ENCODE measurements at regions not wholly inside any gene's neighbourhood (a gene's known extent, or its start where the extent isn't known, plus 50 kb on each side); places are given as distances from the start of the nearest gene placed in this dataset.

GRCh38 chr4:112732142-112732541 is 95.2 kb downstream of the LARP7 start:
- H3K14ac ChIP-seq (replicated peaks; ENCODE audit: low read depth, low read length): no peak overlapping the region
- H3K23ac ChIP-seq (ENCODE audit: low read depth, low read length): no peak overlapping the region
- in situ Hi-C loops (cut with MboI; ENCODE audit: low sequenced_read_pairs): no loop called here
- H3K9me3 ChIP-seq (ENCODE audit: control insufficient read depth, insufficient read depth, low read length): no peaks in the 10 kb centered on the region
- no peak overlapping the region for H3K4me2 ChIP-seq (ENCODE audit: low read depth, low read length)
- H2AK5ac ChIP-seq (ENCODE audit: low read depth, low read length): no peak overlapping the region
- no peak overlapping the region for H2BK5ac ChIP-seq (ENCODE audit: low read depth, low read length, poor library complexity, severe bottlenecking)
- no peak overlapping the region for H3K4ac ChIP-seq (ENCODE audit: low read depth, low read length)
- H4K5ac ChIP-seq (ENCODE audit: low read depth, low read length): no peak overlapping the region
- H3K27me3 ChIP-seq (ENCODE audit: control insufficient read depth, insufficient read depth, low read length): no peaks in the 10 kb centered on the region
- no peaks in the 10 kb centered on the region for H3K4me1 ChIP-seq (ENCODE audit: control insufficient read depth, insufficient read depth, low read length)
- H3K9me1 ChIP-seq (ENCODE audit: insufficient read depth, low read length): no peaks in the 10 kb centered on the region
- TF ChIP-seq MAZ (IDR thresholded peaks at IDR 0.05; ENCODE audit: borderline replicate concordance, low read depth, low read length) (no peak), USF2 (IDR thresholded peaks at IDR 0.05; ENCODE audit: low read depth, low read length) (no peak), CTCF (conservative IDR thresholded peaks at IDR 0.05; ENCODE audit: low read depth, low read length) (no peak), BHLHE40 (IDR thresholded peaks at IDR 0.05; ENCODE audit: low read depth, low read length) (no peak), RAD21 (IDR thresholded peaks at IDR 0.05; ENCODE audit: low read length) (no peak), CEBPB (IDR thresholded peaks at IDR 0.05; ENCODE audit: low read depth, low read length) (no peak), NFE2L2 (IDR thresholded peaks at IDR 0.05; ENCODE audit: low read depth, low read length) (no peak)
- POLR2A ChIA-PET (ENCODE audit: unreplicated experiment): no interaction called here
- H3K4me3 ChIP-seq (ENCODE audit: insufficient read depth, low read depth, low read length): no peak overlapping the region
- CTCF ChIA-PET: no interaction called here
- no peaks in the 10 kb centered on the region for H4K20me1 ChIP-seq (ENCODE audit: insufficient read depth, low read length)
- no peaks in the 10 kb centered on the region for H3K79me1 ChIP-seq (ENCODE audit: low read depth in 1 of 2, low read length in 2 of 2)
- no TSS peak for BruUV-seq (replicated peaks)
- H4K8ac ChIP-seq (ENCODE audit: low read depth in 2 of 2, low read length in 2 of 2): no peak overlapping the region
- no peak overlapping the region for H4K91ac ChIP-seq (ENCODE audit: insufficient read depth, low read depth, low read length)
- H3K36me3 ChIP-seq (ENCODE audit: control insufficient read depth, insufficient read depth, low read length): no peaks in the 10 kb centered on the region
- intact Hi-C loops (cut with micrococcal nuclease): no loop called here
- H2AK9ac ChIP-seq (replicated peaks; ENCODE audit: low read depth, low read length, poor library complexity): no peak overlapping the region
- H2AFZ ChIP-seq (replicated peaks; ENCODE audit: low read length, poor library complexity): no peak overlapping the region
- WGBS, 2 experiments (ENCODE audit: extremely low coverage in 2 of 2, insufficient read length in 1 of 2): no CpG with 5 or more reads among the region's 2 CpGs
- dilution Hi-C loops (cut with HindIII; ENCODE audit: low sequenced_read_pairs, unreplicated experiment): no loop called here
- H2BK120ac ChIP-seq (ENCODE audit: low read depth, low read length): no peak overlapping the region
- no peak overlapping the region for H2BK15ac ChIP-seq (ENCODE audit: low read depth, low read length)
- no peak overlapping the region for H3K56ac ChIP-seq (ENCODE audit: extremely low read depth, insufficient read depth, low read length)
- no peak overlapping the region for H3K9ac ChIP-seq (ENCODE audit: low read depth, low read length)
- DNase-seq (no peak), ATAC-seq (ENCODE audit: low read depth) (no peak)
- H3K27ac ChIP-seq (ENCODE audit: insufficient read depth, low read length): no peak overlapping the region
- no peak overlapping the region for H3K18ac ChIP-seq (ENCODE audit: low read depth, low read length)
- no peak overlapping the region for H2BK20ac ChIP-seq (ENCODE audit: low read depth, low read length)

Measured in IMR-90 (cell line).